NOMO-1 (cell line): ENCODE measurements at regions not wholly inside any gene's neighbourhood (a gene's known extent, or its start where the extent isn't known, plus 50 kb on each side); places are given as distances from the start of the nearest gene placed in this dataset.

Source experiments
- DNase-seq, 2 experiments: peaks; one replicate each; lab custom pipeline; 2025; ENCODE audit not compliant: unreplicated experiment in 2 of 2; lab: John Stamatoyannopoulos, UW

DNA sequence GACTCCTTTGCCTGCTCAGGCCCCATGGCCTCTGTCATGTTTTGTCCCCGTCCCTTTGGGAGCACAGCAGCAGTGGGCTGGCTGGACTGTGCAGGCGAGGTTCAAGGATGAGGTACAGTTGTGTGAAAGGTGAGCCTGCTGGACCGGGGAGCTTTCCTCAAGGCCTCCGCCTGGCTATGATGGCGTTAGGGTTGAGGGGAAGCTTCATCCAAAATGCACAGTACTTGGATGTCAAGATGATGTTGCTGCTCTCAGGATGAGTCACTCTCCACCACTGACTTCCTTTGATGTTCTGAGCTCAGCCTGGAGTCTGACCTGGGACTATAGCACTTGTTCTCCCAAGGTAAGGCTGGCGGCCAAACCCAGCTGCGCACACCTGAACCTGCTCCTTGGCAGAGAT is 152.7 kb upstream of the SHH start:
- no peak for DNase-seq

DNA sequence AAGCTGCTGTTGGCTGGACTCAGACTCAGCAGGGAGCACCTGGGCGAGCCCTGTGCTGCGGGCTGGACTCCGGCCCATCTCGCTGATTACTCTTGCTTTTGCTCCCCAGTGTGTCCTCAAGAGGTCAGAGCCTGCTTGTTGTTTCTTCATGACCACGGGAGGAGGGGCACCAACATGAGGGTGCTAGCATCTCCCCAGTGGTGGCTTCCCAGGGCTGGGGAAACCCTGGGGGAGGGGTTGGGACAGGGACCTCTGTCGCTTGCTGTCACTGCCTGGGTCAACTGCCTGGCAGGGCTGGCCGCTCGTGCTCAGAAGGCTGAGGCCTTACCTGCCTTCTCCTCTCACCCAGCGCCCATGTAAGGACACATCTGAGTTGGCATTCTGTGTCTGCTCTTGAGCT is 152.3 kb upstream of the SHH start:
- no peak for DNase-seq

DNA sequence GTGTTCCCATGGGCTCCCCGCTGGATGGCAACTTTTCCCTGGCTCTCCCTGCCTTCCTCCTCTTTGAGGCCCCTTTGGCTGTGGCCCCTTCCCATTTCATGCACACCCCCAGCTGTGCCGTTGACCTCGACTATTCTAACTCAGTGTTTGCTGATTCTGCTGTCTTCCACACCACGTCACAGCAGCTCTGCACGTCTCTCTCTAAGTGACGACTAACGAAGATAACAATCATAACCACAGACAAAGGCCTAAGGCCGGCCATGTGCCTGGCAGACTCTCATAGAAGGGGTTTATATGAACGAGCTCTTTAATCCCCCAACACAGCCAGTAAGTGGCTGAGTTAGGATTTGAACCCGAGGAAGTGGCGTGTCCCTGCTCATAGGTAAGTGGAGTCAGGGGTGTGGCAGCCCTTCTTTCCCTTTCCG is 151.5 kb upstream of the SHH start:
- DNase-seq = no peak

DNA sequence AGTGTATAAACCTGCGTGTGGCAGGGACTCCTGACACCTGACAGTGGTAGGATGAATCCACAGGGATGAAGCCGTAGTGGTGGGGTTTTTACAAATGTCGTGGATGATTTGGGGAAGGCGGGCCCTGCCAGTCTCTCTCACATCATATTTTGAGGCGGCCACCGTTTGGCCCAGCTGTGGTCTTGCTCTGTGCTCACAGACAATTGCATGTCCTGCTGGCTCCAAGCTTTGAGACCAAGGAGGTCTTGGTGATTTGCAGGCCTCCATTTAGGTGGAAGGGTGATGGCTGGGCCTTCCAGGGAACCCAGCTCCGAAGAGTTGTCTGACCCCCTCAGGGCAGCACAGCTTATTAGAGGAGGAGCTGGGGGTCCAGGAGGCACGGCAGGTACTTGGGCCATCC is 151.1 kb upstream of the SHH start:
- no peak for DNase-seq

DNA sequence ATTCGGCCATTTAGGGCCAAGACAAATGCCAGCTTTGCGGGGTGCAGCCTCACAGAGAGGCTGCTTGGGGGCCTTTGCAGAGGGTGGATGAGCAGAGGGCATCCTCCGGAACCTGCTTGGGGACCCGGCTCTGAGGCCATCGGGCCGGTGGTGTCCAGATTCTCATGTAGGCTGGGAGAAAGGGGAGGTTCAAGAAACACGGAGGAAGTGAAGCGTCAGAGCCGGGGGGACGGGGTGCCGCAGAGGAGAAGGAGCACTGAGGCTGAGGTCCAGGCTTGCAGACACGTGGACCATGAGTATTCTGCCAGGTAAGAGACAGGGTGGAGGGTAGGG is 150.7 kb upstream of the SHH start:
- no peak for DNase-seq

DNA sequence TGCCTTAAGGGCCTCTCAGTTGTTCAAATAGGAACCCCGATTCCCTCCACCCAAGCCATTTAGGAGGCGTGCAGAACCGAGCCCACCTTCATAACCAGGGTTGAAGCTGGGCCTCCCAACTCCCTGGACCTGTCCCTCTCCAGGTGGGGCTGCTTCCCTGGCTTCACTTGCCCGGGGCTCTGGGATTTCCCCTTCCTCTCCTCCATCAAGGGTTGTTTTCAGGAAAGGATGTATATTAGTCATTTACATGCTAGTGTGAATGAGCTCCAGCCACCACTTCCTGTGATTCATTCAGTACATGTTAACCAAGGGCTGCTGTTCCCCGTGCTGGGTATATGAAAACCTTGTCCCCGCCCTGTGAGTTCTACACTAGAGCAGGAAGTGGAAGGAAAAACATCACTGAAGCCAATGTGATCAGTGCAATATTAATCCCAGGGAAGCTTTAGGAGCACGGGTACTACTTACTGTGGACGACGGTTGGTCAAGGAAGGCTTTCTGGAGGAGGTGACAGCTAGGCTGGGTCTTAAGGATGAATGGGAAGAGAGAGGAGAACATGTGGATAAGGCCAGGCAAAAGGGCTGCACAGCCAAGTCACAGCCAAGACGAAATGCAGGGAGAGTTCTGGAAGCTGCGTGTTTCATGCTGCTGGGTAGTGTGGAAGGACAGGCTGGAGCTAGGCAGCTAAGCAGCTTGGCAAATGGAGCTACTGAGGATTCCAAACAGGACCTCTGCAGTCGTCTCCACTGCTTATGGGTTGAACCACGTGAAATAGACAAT is 150.1 kb upstream of the SHH start:
- peak; percentile 3 to 41 for DNase-seq

DNA sequence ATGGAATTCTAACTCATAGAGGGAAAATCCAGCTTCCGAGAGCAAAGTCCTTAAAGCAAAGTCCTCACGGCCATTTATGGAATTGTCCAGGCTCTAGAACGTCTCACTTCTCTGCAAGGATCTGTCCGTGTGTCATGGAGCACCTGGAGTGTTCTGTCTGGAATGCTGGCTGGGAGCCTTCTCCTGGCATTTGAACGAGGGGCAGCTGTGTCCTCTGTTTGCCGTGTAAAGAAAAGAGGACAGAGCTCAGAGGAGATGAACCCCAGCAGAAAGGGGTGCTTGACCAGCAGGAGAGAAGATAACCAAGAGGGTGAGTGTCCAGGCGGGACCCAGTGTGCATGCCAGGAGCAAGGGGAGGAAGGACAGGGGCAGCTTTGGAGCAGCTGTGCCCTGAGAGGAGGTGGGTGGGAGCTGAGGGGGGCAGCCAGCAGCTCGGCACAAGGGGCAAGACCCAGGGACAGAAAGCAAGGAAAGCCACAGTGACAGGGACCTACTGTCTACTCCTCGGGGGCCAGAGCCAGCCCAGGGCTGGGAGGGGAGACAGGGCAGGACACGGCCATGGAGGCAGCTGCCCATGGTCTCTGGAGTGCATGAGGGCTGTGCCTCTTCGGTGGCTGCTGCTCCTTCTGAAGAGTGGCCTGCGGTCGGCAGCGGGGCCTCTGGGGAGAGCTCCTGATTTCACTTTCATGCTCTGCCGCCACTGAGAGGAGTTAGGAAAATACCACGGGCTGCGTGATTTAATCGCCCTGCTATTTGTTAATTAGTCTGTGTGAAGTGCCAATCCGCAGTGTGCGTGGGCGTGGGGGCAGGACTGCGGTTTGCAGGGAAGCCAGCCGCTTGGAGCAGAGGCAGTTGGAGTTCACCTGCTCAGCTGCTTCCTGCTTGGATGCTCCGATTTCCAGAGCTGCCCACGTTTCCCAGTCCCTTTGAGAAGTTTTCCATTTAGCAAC is 149.3 kb upstream of the SHH start:
- peak; percentile 4 to 26 for DNase-seq

DNA sequence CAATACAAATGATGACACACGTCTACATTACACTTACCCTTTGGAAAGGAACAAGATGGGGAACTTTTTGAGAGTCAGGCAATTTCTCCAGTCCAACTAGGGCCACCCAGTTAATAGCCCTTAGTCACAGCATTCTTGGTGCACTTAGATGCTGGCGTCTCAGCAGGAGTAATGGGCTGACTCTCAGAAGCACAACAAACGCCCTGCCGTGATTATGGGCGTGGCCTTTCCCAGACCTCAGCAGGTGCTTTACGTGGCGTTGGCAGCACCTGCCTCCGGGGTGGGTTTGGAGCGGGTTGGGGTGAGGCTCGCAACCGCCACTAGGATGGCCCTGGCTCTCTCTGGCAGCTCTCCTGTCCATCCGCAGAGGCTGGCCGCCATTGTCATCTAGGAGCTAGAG is 147.6 kb upstream of the SHH start:
- no peak for DNase-seq

DNA sequence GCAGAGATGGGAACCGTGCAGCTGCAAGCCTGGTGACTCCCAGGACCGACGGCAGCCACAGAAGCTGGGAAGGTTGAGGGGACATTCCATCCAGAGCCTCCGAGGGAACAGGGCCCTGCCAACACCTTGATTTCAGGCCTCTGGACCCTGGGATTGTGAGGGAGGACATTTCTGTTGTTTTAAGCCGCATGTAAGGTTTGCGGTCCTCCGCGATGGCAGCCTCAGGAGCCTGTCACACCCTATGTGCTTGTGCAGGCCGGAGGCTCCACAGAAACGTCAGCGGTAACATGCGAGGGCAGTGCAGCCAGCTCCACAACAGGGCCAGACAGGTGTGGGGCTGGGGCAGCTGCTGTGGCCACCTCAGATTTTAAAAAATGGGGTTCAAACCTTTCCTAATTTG is 144.7 kb upstream of the SHH start:
- DNase-seq = no peak

DNA sequence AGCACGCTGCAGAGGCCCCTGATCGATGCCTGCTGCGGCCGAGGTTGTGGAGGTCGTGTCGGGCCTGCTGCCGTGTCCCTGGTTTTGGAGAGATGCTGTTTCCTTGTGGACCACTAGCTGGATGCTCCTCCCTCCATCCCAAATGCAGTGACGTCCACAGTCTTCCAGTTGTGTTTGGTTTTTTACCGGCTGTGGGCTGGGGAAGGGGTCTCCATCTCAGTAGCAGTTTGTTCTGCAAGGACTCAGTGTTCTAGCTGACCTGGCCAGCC is 143.0 kb upstream of the SHH start:
- DNase-seq = no peak

DNA sequence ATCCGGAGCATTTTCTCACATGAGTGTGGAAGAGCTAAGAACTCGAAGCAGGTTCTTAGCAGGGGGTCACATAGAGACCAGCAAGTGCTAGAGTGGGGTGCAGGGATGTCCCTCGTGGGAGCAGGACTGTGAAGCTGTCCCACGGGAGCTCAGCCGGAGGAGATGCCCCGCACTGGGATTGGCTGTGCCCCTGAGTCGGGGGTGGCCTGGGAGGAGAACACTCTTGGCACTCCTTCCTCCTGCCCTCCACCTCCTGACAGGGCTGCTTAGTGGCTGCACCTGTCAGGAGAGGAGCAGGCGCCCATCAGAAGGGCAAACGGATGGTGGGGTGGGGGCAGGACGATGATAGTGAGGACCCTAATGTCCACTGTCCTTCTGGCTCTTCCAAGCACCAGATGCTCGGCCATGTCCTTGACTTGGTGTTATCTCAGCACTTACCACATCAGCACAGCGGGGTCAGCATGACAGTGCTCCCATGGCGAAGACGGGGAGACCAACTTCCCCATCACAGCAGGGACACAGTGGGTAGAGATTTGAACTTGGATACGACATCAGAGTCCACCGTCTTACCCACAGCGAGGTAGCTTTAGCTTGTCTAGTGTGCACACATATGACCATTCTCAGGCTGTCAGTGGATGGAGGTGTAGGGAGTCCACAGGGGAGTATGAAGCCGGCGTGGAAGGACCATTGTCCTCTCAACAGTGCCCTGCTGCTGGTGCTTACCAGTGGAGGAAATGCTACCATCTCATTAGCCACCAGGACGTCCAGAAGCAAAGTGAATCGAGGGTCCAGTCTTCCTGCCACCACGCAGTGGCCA is 142.5 kb upstream of the SHH start:
- no peak for DNase-seq

DNA sequence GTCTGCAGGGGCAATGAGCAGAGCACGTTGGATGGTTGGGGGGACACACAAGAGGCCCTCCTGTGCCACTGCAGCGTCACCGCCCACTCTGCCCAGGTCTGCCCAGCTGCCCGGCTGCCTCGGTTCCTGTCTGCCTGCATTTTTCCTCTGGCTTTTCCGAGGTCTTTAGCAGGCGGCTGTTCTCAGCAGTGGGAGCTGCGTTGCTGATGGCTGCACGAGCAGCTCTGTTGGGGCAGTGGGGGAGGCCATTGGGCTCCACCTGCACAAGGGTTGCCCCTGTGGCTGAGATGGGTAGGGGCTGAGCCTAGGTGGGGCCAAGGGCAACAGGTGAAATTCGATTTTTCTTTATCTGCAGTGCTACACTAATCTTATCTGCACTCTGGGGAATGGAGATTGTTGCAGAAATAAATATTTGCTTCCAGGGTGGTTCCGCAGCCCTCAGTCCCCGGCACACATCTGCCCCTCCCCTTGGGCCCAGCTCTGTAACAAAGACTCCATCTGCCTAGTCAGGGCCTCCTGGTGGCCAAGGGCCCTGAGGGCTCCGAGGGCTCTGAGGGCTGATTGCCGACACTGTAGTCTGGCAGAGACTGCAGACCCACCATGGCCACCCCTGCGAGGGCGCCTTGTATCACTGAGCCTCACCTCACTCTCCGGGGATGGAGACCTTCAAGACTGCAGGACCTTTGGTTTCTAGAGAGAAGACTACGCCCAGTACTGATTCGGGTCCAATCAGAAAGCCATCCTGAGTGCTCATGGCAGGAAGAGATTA is 141.7 kb upstream of the SHH start:
- DNase-seq = no peak

DNA sequence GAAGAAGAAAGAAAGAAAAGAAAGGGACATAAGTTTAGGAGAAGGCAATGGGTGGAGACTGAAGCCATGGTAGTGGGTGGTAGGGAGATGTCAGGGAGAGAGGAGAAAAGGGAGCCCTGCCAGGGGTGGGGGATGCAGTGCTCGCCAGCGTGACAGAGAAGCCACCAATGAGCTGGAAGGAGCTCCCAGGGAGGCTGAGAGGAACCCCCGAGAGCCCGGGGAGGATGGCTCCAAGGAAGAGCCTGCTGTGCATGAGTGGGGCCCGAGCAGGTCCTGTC is 141.2 kb upstream of the SHH start:
- DNase-seq = no peak

DNA sequence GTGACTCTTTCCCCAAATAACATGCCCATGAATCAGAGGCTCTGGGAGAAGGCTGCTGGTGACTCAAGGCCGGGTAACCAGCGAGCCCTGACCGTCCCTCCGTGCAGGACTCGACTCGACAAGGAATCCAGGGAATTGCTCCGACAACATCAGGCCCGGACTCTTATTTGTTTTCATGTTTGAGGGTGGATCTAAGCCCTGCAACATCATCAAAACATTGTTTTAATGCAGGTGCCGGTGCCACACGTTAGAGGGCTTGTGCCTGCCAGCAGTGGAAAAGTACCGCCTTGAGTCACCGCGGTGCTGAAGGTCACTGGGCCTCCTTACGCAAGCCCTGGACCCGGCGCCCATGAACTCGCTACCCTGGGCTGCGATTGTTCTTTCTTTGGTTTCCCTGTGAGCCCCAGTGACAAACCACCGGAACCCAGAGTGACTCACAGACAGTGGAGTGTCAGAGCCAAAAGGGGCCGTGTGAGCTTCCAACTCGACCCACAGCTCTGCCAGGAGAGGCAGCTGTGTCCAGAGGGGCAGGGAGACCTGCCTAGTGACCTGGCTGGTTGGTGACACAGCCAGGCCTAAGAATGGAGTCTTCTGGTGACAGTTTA is 139.4 kb upstream of the SHH start:
- peak; percentile 68 to 78 for DNase-seq

DNA sequence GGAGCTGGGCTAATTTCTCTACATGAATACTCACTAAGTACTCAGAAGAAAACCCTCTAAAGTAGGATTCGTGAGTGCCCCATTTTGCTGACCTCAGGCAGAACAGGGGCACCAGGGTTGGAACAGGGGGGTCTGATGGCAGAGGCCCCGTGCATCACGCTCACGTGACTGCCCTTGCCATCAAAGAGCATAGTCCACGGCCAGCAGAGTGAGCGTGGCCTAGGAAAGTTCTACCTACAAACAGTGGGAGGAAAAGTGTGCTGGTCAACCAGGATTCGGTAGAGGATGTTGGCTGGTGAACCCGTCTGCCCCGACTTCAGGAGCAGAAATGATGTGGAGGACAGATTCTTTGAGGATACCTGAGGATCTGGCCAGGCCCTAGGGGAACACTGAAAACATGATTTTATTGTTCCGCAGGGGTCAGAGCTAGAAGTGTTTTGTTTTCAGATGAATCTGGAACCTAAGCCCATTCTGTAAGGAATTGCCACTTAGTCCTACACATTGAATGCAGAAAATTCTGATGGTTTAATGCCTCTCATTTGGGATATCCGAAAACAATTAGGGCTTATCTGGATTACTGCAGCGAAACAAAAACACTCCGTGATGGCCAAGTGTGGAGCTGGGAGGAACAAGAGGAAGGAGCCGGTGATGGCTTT is 138.8 kb upstream of the SHH start:
- no peak for DNase-seq

DNA sequence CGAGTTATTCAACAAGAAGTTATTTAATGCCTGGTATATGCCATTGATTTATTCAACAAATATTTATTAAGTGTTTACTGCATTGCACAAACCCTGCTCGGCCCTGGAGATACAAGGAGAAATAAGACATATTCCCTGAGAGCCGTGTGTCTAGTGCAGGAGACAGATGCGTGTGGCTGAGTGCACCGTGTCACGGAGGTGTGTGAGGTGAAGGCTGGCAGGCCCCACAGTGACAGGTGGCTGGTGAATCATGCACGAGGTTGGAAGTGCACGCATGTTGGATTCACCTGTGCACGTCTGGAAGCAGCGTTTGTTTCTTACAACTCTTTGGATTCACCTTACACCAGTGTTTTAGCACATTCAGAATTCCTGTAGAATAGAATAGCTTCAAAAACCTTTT is 136.6 kb upstream of the SHH start:
- no peak for DNase-seq

DNA sequence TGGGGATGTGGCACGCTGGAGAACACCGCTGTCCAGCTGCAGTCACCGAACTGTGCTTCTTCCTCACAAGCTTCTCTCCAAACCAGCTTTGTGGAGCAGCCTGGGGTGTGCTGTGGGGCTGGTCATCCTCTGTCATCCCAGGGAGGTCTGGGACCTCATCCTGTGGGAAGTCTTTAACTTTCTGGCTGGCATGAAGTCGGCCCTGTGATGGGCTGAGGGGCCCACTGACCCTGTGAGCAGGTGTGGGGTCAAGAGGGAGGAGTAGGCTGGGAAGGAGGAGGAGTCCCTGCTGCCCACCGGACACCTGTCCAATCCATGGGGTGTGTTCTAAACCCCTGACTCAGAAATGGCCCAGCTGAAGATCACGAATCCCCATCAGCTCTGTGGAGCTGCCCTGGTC is 136.2 kb upstream of the SHH start:
- DNase-seq = no peak

DNA sequence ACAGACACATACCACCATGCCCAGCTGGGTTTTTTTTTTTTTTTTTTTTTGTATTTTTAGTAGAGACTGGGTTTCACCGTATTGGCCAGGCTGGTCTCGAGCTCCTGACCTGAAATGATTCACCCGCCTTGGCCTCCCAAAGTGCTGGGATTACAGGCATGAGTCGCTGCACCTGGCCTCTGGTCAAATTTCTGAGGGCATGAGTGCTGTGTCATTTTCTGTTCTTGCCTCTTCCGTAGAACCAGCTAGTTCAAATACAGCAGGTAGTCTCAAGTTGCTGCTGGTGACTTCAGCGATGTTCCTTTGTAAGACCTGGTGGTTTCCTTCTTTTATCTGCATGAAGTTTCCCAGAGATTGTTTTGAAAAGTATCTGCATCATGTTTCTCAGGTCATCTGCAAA is 134.8 kb upstream of the SHH start:
- no peak for DNase-seq

DNA sequence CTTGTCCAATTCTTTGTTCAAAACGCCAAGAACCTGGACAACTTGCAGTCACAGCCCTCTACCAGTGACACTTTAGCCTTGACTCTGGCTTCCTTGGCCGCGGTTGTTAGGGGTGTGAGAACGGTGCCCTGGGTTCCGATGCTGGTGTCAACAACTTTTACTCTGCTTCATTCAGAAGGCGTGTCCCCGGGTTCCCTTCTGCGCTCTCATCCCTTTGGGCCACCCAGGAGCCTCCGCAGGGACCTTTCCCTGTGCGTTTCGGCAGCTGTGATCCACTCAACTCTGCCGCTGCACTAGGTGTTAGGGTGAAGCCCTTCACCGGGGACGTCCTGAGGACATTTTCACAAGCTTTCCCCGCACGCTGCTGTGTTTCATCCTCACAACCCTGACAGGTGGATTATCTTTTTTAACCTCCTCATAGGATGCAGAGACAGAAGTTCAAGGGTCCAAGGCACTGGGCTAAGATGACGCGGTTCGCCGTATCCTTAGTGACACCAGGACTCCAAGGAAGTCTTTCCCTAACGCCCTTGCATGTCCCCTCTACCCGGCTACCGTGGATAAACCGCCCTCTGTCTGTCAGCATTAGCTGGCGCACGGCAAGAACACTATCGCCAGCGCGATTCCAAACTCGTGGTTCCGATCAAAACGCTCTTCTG is 133.5 kb upstream of the SHH start:
- no peak for DNase-seq

DNA sequence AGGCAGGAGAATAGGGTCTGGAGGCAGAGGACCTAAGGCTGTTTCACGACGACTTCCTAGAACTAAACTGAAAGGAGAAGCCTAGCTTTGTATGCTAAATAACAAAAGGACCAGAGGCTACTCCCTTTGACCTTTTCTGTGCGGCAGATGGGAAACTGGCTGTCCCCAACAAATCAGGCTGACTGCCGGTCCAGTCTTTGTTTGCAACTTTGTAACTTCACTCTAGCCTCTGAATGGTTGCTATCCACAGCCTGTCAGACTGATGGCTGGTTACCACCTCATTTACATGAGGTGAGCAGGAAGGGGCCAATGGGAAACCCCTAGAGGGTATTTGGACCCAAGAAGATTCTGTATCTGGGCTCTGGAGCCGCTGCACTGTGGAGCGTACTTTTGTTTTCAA is 132.6 kb upstream of the SHH start:
- DNase-seq = no peak
